Activated CD8-positive, alpha-beta memory T cell treated with anti-CD3 and anti-CD28 coated beads, Interleukin-2, amount 50 U/mL, for 24 hours (primary cell): ENCODE measurements at regions not wholly inside any gene's neighbourhood (a gene's known extent, or its start where the extent isn't known, plus 50 kb on each side); places are given as distances from the start of the nearest gene placed in this dataset.

Experiments
- DNase-seq: peaks from one replicate; pipeline ENCODE4 v3.0.0-alpha.2; 2020; ENCODE audit errors: extremely low read depth

DNA sequence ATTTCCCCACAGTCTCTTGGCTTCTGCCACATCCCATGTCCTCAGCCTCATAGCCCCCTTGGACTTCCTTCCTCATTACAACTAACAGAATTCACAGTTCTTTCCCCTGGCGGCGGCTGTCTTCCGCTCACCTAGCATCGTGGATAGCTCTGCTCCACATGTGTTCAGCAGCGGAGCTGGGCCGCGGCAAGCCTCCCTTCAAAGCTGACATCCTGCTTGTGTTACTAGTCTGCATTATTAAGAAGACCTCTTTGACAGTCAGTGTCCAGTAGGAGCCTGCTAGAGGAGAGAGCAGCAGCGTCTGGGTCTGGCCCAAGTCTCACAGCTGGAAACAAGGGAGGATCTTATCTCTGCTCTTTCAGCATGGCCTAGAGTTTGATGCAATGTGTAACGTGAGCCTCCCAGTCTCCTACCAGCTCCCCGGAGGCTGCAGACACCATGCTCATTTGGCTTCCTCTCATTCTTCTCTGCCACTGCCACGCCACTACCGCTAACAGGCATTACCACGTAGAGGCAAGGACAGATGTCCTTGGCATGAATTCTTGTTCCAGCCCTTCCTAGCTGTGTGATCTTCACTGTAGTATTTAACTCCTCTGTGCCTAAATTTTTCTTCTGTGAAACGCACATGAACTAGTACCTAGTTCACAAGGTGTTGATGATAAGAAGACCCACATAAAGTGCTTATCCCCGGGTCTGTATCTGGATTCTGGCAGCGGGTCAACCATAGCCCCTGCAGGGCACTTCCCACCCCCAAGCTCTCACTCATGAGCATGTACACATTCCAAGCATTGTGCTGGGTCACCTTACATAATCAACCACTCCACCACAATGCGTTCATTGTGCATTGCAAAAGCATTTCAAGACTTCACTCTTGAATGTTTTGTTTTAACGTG, 107.1 kb upstream of the BACH2 start:
- no peak for DNase-seq

DNA sequence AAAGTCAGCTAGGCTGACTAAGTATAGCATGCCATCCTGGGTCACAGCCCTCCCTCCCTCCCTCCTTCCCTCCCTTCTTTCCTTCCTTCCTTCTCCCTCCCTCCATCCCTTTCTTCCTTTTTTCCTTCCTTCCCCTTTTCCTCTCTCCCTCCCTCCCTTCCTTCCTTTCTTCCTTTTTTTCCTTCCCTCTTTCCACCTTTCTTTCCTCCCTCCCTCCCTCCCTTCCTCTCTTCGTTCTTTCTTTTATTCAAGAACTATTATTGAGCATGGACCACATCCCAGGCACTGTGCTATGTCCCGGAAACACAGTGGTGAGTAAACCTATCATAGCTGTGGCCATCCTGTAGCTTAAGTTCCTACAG, 106.2 kb upstream of the BACH2 start:
- DNase-seq = no peak

- no peak for DNase-seq
These were observed 105.5 kb upstream of the BACH2 start for GRCh38 chr6:90401933-90402830.

DNA sequence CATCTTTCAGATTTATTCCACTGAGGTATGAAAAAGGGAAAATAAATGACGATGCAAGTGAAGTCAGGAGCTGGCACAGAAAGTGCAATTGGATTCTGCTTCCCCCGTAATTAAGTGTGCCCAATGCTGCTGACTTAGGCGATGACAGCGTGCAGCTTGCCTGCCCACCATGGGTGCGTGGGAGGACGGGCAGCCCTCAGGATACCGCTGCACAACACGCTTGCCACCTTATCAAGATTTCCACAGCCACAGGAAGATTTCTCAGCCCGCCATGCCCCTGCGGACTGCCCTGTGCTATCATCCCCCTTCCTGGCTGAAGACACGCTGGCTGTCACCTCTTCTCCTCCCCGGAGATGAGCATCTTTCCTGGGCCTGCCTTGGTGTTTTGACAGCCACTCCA, 103.3 kb upstream of the BACH2 start:
- peak; percentile 32 for DNase-seq

DNA sequence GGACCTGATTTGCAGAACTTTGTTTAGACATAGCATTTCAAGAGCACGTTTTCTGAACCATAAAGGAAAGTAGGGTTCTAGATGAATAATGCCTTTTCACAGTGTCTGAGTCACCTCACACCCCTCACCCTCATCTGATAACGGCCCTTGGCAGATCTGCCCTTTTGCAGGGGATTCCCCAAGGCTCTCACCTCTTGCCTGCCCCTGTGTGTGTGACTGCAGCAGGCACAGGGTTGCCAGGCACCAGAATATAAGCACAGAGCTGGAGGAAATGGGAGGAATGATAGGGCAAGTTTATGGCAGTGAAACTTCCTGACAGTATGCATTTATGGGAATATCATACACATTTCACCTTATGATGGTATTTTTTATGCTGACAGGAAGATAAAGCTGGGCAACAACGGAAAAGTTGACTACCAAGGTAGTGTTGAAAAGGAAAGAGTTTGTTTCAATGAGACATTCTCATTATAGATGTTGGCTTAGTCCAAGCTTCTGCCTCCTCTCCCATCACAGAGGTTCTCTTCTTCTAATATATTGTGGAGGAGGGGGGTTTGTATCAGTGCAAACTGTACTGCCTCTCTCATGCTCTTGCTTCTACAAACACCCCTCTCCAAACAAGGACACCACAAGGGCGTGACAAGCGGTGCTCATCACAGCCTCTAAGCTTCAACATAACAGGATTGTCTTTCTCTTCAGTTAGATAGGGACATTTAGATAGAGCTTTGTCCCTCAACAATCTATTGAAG, 101.5 kb upstream of the BACH2 start:
- peak; percentile 82 for DNase-seq

DNA sequence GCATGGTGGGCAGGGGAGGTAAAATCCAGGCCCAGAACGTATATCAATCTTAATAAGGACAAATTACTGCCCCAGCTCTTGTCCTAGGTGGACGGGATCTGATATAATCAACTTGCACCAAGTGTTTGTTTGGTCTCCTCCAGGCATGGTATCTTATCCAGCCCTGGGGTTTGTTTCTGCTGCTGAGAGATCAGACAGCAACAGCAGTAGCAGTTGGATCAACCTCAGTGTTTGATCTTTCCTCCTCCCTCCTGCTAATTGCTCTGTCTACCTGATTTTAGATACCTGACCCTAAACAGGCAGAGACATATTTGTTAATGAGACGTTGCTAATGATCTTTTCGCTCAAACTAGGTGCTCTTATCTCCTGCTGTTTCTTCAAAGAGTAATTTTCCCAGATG, 100.4 kb upstream of the BACH2 start:
- no peak for DNase-seq

- no peak for DNase-seq
These were observed 96.7 kb upstream of the BACH2 start for GRCh38 chr6:90393232-90393884.

GRCh38 chr6:90390379-90390778, 93.7 kb upstream of the BACH2 start:
- no peak for DNase-seq

- DNase-seq = no peak
These were observed 91.8 kb upstream of the BACH2 start for GRCh38 chr6:90388395-90388794.

GRCh38 chr6:90387826-90388225, 91.2 kb upstream of the BACH2 start:
- no peak for DNase-seq

DNA sequence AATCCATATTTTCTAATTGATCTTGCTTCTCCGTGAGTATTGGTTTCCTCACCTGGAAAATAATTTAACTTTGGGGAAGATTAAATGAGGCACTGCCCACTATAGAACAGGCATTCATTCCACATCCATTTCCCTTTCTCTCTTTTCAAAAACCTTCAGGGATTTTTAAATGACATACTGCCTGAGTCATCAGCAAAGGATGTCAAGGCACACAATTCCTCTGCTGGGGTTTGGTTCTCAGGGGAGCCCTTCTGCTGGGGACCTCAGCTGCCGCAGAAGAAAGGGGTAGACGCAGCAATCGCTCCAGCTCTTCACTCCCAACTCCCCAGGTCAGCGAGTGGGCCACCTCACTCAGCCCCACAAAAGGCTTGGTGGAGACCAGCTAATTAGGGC, 90.7 kb upstream of the BACH2 start:
- no peak for DNase-seq

DNA sequence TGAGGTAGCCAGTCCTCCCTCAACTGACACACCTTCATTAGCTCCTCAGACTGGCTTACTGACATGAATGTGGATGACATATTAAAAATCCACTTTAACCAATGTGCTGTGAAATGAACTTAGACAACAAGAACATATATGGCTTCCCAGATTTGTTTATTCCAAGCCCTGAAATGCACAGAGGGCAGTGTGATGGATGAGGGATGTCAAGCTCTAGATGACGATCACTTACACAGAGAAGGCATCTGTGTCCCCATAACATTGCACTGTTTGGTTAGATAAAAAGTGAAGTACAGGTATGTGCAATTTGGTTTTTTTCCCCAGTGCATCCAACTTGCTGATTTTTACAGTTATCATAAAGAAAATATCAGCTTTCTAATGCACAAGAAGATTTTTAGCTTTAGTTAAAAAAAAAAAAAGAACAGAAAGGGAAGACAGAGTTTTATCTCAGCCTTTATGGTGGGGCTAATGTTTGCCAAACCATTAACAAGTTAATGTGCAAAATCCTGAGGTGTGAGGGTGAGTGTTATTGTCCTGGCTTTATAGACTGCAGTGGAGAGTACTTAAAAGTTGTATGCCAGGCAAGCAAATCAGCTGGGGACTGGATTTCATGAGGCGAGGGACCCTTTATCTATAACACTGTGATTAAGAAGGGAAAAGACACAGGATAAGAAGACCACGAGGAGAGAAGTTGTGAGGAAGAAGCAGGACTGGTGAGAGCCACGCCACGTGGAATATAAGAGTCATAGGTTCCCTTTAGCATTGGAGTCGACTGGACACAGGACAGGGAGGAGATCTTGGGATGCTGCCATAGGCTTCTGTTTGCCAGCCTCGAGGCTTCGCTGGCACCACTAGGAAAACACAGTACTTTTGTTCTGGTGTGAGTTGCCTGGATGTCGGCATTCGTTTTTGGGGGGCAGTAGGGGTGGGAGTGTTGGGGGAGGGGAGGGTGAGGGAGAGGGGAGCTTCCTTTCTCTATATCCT, 90.0 kb upstream of the BACH2 start:
- no peak for DNase-seq

GRCh38 chr6:90385759-90386313, 89.2 kb upstream of the BACH2 start:
- no peak for DNase-seq

- DNase-seq = no peak
These were observed 88.1 kb upstream of the BACH2 start for GRCh38 chr6:90384720-90385119.

GRCh38 chr6:90383196-90383822, 86.7 kb upstream of the BACH2 start:
- no peak for DNase-seq

GRCh38 chr6:90382760-90383159, 86.1 kb upstream of the BACH2 start:
- no peak for DNase-seq

DNA sequence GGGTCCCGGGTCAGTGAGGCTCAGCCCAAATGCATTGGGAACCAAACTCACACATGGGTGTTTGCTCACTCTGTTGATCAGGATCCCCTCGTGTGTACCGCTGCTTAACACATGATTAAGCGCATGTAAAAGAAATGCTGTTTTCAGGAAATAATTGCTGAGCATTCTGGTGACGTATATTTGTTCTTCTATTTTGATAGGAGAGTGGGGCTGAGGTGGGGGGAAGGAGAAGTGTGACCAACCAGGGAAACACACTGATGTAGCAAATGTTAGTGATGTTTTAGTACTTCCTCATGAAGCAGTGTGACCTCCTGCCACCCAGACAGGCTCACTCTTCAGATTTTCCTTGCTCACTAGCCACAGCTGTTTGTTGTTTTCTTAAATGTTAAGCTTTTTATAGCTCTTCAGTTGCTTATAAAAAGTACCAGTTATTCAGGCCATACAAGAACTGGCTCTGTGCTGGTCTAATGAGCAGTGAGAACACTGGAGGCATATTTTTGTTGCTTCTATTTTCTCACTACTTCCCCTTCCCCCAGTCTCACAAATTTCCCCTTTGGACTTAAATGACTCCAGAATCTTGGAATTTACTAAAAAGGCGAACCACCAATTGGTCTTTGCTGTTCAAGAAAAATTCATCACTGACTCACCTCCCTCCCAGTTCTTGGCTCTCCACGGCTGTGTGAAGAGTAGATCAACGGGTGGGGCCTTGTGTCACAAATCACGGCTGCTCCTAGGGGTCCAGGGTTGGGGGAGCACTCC, 79.2 kb upstream of the BACH2 start:
- no peak for DNase-seq

DNA sequence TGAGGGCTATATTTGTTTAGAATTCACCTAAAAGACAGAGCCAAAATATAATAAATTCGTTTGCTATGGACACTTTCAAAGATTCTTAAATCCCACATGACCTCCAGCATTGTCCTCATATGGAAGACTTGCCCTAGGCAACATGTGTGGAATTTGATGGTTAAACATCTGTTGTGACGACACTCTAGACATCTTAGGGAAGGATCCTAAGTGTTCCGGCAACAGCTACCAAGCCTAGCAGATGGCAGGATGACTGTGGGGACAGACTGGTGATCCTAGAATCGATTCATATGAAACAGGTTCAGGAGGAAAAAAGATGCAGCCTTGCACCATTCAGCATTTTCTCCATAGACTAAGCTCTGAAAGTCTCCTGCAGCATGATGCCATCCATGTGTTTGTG, 77.6 kb upstream of the BACH2 start:
- no peak for DNase-seq

GRCh38 chr6:90372885-90373284, 76.2 kb upstream of the BACH2 start:
- no peak for DNase-seq
